ENCODE measurements at regions not wholly inside any gene's neighbourhood (a gene's known extent, or its start where the extent isn't known, plus 50 kb on each side); places are given as distances from the start of the nearest gene placed in this dataset.

- H3K4me3 ChIP-seq: no peak overlapping the region
- no peak overlapping the region for H3K27ac ChIP-seq
- H3K27me3 ChIP-seq (replicated peaks; ENCODE audit: insufficient read depth): no peaks in the 10 kb centered on the region
- no peak for TF ChIP-seq CTCF (IDR thresholded peaks at IDR 0.05)
- no peaks in the 10 kb centered on the region for H3K9me3 ChIP-seq
- no peaks in the 10 kb centered on the region for H3K4me1 ChIP-seq (ENCODE audit: control insufficient read depth in 1 of 2, low read depth in 2 of 2)
- DNase-seq (ENCODE audit: low spot score) (no peak), ATAC-seq (ENCODE audit: insufficient number of reproducible peaks, low FRiP score, low read depth) (no peak)
- no peaks in the 10 kb centered on the region for H3K36me3 ChIP-seq
These were observed 470.8 kb upstream of the IGFBP7 start for GRCh38 chr4:57580710-57581599.

GRCh38 chr4:57575426-57575825 is 465.2 kb upstream of the IGFBP7 start:
- Histone ChIP-seq H3K27ac (no peak overlapping the region), H3K4me3 (no peak overlapping the region), H3K4me1 (ENCODE audit: control insufficient read depth in 1 of 2, low read depth in 2 of 2) (no peaks in the 10 kb centered on the region), H3K27me3 (replicated peaks; ENCODE audit: insufficient read depth) (no peaks in the 10 kb centered on the region), H3K9me3 (no peaks in the 10 kb centered on the region), H3K36me3 (no peaks in the 10 kb centered on the region)
- no peak for ATAC-seq (ENCODE audit: insufficient number of reproducible peaks, low FRiP score, low read depth)
- no peak for TF ChIP-seq CTCF (IDR thresholded peaks at IDR 0.05)
- no peak for DNase-seq (ENCODE audit: low spot score)

- no peak for DNase-seq (ENCODE audit: low spot score)
- Histone ChIP-seq H3K27me3 (replicated peaks; ENCODE audit: insufficient read depth) (no peaks in the 10 kb centered on the region), H3K4me1 (ENCODE audit: control insufficient read depth in 1 of 2, low read depth in 2 of 2) (no peaks in the 10 kb centered on the region), H3K4me3 (no peak overlapping the region), H3K36me3 (no peaks in the 10 kb centered on the region), H3K27ac (no peak overlapping the region), H3K9me3 (no peaks in the 10 kb centered on the region)
- no peak for ATAC-seq (ENCODE audit: insufficient number of reproducible peaks, low FRiP score, low read depth)
- TF ChIP-seq CTCF (IDR thresholded peaks at IDR 0.05): no peak
These were observed 444.4 kb upstream of the IGFBP7 start for GRCh38 chr4:57554556-57555092.

GRCh38 chr4:57553728-57554127 is 443.5 kb upstream of the IGFBP7 start:
- Histone ChIP-seq H3K36me3 (no peaks in the 10 kb centered on the region), H3K9me3 (no peaks in the 10 kb centered on the region), H3K4me3 (no peak overlapping the region), H3K4me1 (ENCODE audit: control insufficient read depth in 1 of 2, low read depth in 2 of 2) (no peaks in the 10 kb centered on the region), H3K27me3 (replicated peaks; ENCODE audit: insufficient read depth) (no peaks in the 10 kb centered on the region), H3K27ac (no peak overlapping the region)
- DNase-seq (ENCODE audit: low spot score): no peak
- no peak for ATAC-seq (ENCODE audit: insufficient number of reproducible peaks, low FRiP score, low read depth)
- TF ChIP-seq CTCF (IDR thresholded peaks at IDR 0.05): no peak

GRCh38 chr4:57550198-57550597 is 440.0 kb upstream of the IGFBP7 start:
- no peak overlapping the region for H3K27ac ChIP-seq
- no peak for TF ChIP-seq CTCF (IDR thresholded peaks at IDR 0.05)
- no peak for ATAC-seq (ENCODE audit: insufficient number of reproducible peaks, low FRiP score, low read depth)
- H3K27me3 ChIP-seq (replicated peaks; ENCODE audit: insufficient read depth): no peaks in the 10 kb centered on the region
- H3K4me3 ChIP-seq: no peak overlapping the region
- no peaks in the 10 kb centered on the region for H3K9me3 ChIP-seq
- DNase-seq (ENCODE audit: low spot score): no peak
- no peaks in the 10 kb centered on the region for H3K36me3 ChIP-seq
- no peaks in the 10 kb centered on the region for H3K4me1 ChIP-seq (ENCODE audit: control insufficient read depth in 1 of 2, low read depth in 2 of 2)

Data from thoracic aorta (tissue), 2 donors.